Superior temporal gyrus (tissue), 1 donor: ENCODE measurements at regions not wholly inside any gene's neighbourhood (a gene's known extent, or its start where the extent isn't known, plus 50 kb on each side); places are given as distances from the start of the nearest gene placed in this dataset.
"Not testable (repeated sequence)": the region's sequence is repeated elsewhere in the genome, so short reads cannot be mapped to it uniquely, and the experiment has no call there.

Source experiments
- DNase-seq: peaks from one replicate; pipeline ENCODE4 v3.0.0-alpha.2; 2016; ENCODE audit errors: extremely low spot score

DNA sequence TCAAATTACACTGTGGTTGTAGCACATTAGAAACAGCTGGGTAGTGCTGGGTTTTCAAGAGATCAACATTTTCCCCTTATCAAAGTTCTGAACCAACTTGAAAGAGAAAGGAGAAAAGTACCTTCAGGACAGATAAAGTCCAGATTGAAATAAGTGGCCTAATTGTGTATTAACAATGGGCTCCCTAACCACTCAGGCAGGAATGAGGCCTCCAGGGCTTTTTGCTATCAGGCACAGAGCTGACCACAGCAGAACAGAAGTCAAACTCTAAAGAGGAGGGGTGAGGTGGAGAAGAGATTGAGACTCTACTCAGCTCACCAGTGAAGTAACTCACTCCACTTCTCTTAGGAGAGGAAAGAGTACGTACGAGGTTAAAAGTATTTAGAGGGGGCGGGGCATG, 394.1 kb upstream of the PHF14 start:
- DNase-seq: no peak

GRCh38 chr7:10584886-10585285, 388.8 kb upstream of the PHF14 start:
- DNase-seq: no peak

DNA sequence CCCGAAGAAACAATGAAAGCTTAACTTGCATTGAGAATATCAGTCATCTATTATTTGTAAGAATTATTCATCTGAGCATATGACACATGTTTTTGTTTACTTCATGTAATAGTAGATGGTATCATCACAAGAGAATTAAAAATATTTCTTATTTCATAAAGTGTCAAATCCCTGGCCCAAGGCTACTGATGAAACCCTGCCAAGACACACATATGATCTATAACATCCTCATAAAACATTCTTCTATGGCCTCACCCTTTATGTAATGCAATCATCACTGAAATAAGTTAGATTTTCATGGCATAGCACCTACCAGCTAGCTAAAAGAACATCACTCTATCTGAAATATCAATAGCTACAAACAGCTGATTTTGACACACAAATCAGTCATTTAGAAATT, 385.6 kb upstream of the PHF14 start:
- no peak for DNase-seq

DNA sequence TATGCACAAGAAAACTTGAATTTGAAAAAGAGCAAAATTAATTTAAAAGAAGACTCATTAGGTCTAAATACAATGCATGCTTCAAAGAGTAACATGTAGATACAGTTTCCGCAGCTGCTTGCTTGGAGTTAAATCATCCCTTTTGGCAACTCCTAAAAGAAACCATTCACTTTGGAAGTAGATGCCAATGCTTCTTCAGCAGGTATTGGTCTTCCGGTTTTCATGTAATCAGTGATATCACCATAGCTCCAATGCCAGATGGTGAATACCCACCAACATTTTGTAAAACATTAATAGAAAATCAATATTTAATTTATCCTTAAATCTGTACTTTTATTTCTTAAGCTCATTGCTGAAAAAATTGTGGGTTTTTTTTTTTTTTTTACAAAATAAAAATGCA, 381.1 kb upstream of the PHF14 start:
- DNase-seq: no peak

DNA sequence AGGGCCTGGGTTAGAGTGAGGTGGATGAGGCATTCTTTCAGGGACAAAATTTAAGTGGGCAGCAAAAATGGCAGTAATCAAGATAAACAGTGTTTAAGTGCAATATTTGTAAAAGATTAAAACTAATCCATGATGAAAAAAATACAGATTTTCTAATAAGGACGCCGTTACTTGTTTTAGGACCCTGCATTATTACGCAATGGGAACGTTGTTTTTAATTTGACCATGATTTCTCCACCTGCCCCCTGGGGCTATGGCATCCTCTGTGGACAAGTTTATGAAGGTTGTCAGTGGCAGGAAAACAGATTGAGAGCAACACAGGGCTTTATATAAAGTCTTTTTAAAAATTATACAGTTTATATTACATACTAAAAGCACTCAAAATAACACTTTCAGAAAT, 380.6 kb upstream of the PHF14 start:
- DNase-seq: no peak

DNA sequence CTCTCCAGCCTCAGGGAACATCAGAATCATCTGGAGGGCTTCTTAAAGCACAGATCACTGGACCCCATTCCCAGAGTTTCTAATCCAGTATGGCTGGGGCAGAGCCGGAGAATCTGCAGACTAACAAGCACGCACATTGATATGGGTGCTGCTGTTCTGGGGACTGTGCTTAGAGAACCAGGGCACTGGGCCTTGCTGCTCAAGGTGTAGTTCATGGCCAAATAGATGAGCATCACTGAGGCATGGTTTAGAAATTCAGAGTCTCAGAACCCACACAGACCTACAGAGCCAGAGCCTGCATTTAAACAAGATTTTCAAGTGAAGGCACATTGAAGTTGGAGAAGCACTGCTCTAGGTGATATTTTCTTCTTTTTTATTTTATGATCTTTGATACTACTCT, 376.8 kb upstream of the PHF14 start:
- no peak for DNase-seq

GRCh38 chr7:10604128-10604527, 369.5 kb upstream of the PHF14 start:
- DNase-seq: no peak

GRCh38 chr7:10612950-10613349, 360.7 kb upstream of the PHF14 start:
- no peak for DNase-seq

DNA sequence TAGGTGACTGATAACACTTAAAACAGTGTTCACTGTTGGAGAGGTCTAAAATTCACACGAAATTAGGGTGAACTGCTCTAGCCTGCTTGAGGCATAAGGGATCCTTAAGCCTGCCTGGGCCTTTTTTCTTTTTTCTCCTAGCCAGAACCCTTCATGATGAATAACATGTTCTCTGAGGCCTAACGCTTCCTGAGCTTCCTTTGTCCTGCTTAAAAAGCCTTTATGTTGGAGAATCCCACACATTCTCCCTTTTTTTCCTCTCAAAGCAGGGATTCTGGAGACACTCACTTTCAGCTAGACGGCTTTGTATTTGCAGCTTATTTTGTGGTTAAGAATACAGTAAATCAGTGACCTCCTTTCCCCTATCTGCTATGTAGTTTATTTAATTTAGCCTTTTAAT, 354.7 kb upstream of the PHF14 start:
- DNase-seq: no peak

DNA sequence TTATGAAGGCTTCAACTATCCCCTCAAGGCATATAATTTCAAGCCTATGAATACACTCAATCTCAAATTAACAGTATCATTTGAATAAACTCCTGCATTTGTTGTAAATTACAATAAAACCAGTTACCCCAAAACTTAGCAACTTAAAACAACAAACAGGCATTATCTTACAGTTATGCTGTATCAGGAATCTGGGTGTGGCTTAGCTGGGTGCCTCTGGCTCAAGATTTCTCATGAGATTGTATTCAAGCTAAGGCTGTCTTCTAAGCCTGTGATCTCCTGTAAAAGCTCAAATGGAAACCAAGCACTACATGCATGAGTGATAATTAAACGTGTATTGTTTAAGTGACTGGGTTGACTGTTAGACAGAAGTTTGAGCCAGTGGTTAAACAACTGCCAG, 341.0 kb upstream of the PHF14 start:
- no peak for DNase-seq

DNA sequence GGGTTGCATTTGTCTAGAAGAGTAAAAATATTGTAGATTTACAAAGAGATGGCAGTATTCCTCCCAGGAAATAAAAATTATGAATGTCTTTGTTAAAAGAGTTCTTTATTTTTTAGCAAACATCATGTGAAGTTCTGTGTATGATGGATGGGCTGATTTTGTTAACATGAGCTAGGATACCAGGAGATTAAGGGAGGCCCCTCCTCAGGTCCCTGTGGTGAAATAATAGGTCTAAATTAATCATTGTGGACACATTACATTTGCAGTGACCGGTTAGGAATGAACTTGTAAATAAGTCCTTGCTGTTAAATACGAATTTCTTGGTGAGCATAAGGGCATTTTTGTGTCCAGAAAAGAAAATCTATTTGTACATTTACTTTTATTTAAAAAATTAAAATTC, 339.4 kb upstream of the PHF14 start:
- DNase-seq: no peak

DNA sequence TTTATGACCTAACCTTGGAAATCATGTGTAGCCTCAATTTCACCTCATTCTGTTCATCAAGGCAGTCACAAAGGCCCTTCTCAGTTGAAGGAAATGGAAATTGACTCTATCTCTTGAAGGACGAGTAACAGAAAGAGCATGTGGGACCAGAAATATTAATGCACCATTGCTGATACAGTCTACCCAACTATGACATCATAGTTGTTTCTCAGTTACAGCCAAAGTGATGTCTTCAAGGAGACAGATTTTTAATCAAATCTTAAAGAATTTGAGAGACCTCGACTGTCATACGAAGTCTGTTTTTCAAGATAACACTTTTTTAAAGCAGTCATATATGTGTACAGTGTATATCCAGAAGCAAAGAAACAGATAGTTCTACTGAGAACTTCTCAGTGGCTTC, 335.7 kb upstream of the PHF14 start:
- no peak for DNase-seq

GRCh38 chr7:10643545-10643944, 330.1 kb upstream of the PHF14 start:
- no peak for DNase-seq

- DNase-seq: no peak
Measured at GRCh38 chr7:10644849-10645248, 328.8 kb upstream of the PHF14 start.

GRCh38 chr7:10646194-10646593, 327.5 kb upstream of the PHF14 start:
- no peak for DNase-seq

- no peak for DNase-seq
Measured at GRCh38 chr7:10648289-10648688, 325.4 kb upstream of the PHF14 start.

GRCh38 chr7:10649120-10649519, 324.6 kb upstream of the PHF14 start:
- DNase-seq: not testable (repeated sequence)

GRCh38 chr7:10655031-10655430, 318.6 kb upstream of the PHF14 start:
- no peak for DNase-seq

- DNase-seq: no peak
Measured at GRCh38 chr7:10657201-10657600, 316.5 kb upstream of the PHF14 start.

- no peak for DNase-seq
Measured at GRCh38 chr7:10657837-10658236, 315.8 kb upstream of the PHF14 start.

- DNase-seq: no peak
Measured at GRCh38 chr7:10662491-10662890, 311.2 kb upstream of the PHF14 start.

- DNase-seq: no peak
Measured at GRCh38 chr7:10662982-10663884, 310.4 kb upstream of the PHF14 start.

DNA sequence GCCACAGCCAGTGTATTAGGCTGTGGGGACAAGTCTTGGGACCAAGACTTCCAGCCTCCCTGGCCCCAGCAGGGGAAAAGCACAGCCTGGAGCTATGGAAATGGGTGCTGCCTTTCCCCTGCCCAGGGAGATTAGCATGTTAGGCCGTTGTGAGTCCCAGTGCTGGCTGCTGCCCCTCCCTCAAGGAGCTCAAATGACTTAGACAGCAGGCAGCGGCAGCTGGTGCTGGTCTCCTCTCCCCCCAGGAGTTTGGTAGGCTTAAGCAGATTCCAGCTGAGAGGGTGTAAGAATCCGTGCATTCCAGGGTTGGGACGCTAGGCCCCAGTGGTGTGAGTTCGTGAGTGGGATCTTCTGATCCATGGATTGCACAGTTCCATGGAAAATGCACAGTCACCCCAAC, 301.5 kb upstream of the PHF14 start:
- no peak for DNase-seq

- DNase-seq: no peak
Measured at GRCh38 chr7:10677211-10677610, 296.5 kb upstream of the PHF14 start.
